ENCODE measurements at regions not wholly inside any gene's neighbourhood (a gene's known extent, or its start where the extent isn't known, plus 50 kb on each side); places are given as distances from the start of the nearest gene placed in this dataset.
"Not testable (repeated sequence)": the region's sequence is repeated elsewhere in the genome, so short reads cannot be mapped to it uniquely, and the experiment has no call there.

- TF ChIP-seq CTCF (IDR thresholded peaks at IDR 0.05) (no peak), POLR2A (IDR thresholded peaks at IDR 0.05) (no peak)
- intact Hi-C loops (cut with DNase I; ENCODE audit: low total_unique reads), result no loop called here
- DNase-seq (ENCODE audit: low spot score in 2 of 2), result peak in 1 of 2 donors; percentile 56
- H3K4me3 ChIP-seq (ENCODE audit: low read depth, poor library complexity, severe bottlenecking), result no peak overlapping the region
- WGBS, 2 donors, result 70 to 82% methylated on average over 7 of the region's 7 CpGs
These were observed 115.5 kb upstream of the DUSP22 start for GRCh38 chr6:176766-177165.

- 85 to 88% methylated on average over 11 of the region's 11 CpGs for WGBS, 2 donors
- no peak for TF ChIP-seq CTCF (IDR thresholded peaks at IDR 0.05)
- TF ChIP-seq POLR2A (IDR thresholded peaks at IDR 0.05), result no peak
These were observed 114.2 kb upstream of the DUSP22 start for GRCh38 chr6:178119-178518.

GRCh38 chr6:178929-179328 is 113.4 kb upstream of the DUSP22 start:
- DNase-seq (ENCODE audit: low spot score in 2 of 2); intact Hi-C loops (cut with DNase I; ENCODE audit: low total_unique reads); H3K4me3 ChIP-seq (ENCODE audit: low read depth, poor library complexity, severe bottlenecking): not testable (repeated sequence)
- WGBS, 2 donors, result 86 to 87% methylated on average over 5 of the region's 5 CpGs

More at GRCh38 chr6:178119-178518, 114.2 kb upstream of the DUSP22 start:
- peak in 1 of 2 donors; percentile 80 for DNase-seq (ENCODE audit: low spot score in 2 of 2)
- H3K4me3 ChIP-seq (ENCODE audit: low read depth, poor library complexity, severe bottlenecking), result no peak overlapping the region
- intact Hi-C loops (cut with DNase I; ENCODE audit: low total_unique reads), result no loop called here

- WGBS, 2 donors, result 96 to 97% methylated on average over 19 to 29 of the region's 29 CpGs
- DNase-seq (ENCODE audit: low spot score in 2 of 2), result peak in 1 of 2 donors; percentile 68
- intact Hi-C loops (cut with DNase I; ENCODE audit: low total_unique reads), result no loop called here
- no peak overlapping the region for H3K4me3 ChIP-seq (ENCODE audit: low read depth, poor library complexity, severe bottlenecking)
- no peak for TF ChIP-seq CTCF (IDR thresholded peaks at IDR 0.05)
These were observed 112.8 kb upstream of the DUSP22 start for GRCh38 chr6:179340-179950.

GRCh38 chr6:180091-180694 is 112.1 kb upstream of the DUSP22 start:
- intact Hi-C loops (cut with DNase I; ENCODE audit: low total_unique reads); H3K4me3 ChIP-seq (ENCODE audit: low read depth, poor library complexity, severe bottlenecking): not testable (repeated sequence)
- WGBS, 2 donors, result 80% methylated on average over 13 of the region's 13 CpGs
- peak in 1 of 2 donors; percentile 60 for DNase-seq (ENCODE audit: low spot score in 2 of 2)

- WGBS, 2 donors, result 53 to 63% methylated on average over 5 of the region's 5 CpGs
- TF ChIP-seq POLR2A (IDR thresholded peaks at IDR 0.05), result no peak
- TF ChIP-seq CTCF (IDR thresholded peaks at IDR 0.05), result no peak
- no peak for DNase-seq (ENCODE audit: low spot score in 2 of 2)
- H3K4me3 ChIP-seq (ENCODE audit: low read depth, poor library complexity, severe bottlenecking), result no peak overlapping the region
- intact Hi-C loops (cut with DNase I; ENCODE audit: low total_unique reads), result no loop called here
These were observed 111.1 kb upstream of the DUSP22 start for GRCh38 chr6:181049-181654.

Measured in lower leg skin (tissue), 4 donors.